Activated naive CD4-positive, alpha-beta T cell treated with Interleukin-2 at 50 U/mL for 16 hours (primary cell): ENCODE measurements at regions not wholly inside any gene's neighbourhood (a gene's known extent, or its start where the extent isn't known, plus 50 kb on each side); places are given as distances from the start of the nearest gene placed in this dataset.

Experiments
- DNase-seq: peaks from one replicate; pipeline ENCODE4 v3.0.0-alpha.2; 2020

DNA sequence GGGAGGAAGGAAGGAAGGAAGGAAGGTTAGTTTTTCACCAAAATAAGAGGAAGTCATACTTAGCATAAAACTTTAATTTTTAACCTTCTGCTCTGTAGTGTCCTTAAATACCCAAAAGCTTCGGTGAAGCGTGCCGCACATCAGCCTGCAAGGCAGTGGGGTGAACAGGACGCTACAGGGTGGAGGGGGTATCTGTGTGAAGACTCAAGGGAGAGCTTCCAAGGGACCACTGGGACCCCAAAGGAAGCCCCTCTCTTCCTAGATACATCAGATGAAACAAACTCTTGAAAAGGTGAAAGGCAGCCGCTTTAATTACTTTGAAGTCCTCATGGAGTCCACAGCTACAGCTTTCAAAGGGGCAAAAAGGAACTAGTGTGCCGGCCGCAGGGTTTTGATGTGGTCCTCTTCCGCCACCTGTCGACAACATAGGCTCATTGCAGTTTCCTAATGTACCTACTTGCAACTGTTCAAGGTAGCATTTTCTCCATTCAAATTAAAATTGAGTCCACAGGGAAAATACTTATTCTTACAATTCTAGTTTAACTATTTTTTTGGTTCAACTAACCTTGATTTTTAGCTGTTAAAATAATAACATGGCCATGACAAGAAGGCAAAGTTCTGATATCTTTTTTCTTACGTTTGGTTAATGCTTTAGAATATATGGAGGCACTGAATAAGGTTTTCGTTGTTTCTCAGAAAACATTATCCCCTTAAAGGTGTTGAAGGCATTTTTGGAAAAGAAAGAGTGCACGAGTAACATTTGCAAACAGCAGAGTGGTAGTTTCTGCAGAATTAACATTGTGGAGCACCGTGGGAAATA, 135.0 kb upstream of the RIPOR2 start:
- DNase-seq: peak; percentile 80

DNA sequence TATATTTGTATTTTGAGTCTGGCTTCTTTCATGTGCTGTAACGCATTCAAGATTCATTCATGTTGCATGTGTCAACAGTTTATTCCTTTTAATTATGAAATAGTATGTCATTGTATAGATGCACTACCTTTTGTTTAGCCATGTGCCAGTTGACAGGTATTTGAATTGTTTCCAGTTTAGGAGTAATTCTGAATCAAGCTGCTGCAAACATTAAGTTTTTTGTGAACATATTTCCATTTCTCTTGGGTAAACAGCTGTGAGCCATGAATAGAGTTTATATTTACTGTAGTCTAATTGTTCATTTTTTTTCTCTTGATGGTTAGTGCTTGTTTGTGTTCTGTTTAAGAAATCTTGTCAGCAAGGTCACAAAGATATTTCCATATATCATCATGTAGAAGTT, 142.4 kb upstream of the RIPOR2 start:
- DNase-seq: no peak

DNA sequence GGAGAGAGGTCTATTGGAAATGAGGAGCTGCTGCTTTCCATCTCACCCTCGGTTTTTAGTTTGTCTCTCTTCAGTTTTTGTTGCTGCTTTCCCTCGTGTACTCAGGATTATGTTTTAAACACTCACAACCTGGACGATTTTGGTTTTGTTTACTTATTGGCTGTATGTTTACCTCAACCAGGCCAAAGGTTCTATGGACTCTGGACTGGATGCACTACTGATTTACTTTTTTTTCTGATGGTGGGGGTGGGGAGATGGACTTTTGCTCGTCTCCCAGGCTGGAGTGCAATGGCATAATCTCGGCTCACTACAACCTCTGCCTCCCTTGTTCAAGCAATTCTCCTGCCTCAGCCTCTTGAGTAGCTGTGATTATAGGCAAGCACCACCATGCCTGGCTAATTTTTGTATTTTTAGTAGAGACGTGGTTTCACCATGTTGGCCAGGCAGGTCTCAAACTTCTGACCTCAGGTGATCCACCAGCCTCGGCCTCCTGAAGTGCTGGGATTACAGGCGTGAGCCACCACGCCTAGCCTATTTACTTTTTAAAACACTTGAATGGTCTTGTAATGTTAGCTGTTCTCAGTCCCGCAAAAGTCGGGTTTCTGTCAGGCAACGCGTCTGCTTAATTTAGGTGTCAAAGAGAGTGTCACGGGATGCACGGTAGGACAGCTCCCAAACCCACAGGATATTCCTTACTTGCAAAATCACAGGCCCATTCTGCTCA, 148.2 kb upstream of the RIPOR2 start:
- no peak for DNase-seq

DNA sequence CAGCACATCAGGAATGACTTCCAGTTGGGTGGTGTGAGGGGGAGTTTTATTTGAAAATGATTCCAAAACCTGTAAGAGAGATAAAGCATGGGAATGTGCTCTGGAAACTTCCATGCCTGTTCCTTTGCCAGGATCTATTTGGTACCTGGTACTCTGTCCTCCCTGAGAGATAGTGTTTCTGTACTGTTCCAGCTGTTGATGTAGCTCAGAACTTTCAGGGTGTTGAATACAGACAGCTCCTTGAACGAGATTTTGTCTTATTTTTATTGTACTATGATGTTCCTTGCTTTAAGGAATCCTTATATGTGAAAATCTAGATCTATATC, 148.7 kb upstream of the RIPOR2 start:
- DNase-seq: no peak

DNA sequence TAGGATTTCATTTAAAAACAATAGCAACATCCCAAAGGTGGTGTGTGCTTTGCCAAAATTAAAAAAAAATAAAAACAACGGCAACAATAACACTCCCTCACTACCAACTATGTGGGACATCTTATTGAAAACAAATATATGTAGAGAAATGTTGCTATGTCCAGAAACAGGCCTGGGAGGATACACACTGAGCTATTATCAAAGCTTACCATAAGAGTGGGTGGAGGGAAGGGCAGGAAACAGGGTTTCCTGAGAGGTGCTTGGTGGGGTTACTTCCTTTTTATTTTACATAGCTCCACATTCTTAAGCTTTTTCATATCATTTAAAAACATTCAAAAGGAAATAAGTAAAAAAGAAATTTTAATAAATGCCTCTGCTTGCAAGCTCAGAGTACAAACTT, 150.0 kb upstream of the RIPOR2 start:
- DNase-seq: no peak

DNA sequence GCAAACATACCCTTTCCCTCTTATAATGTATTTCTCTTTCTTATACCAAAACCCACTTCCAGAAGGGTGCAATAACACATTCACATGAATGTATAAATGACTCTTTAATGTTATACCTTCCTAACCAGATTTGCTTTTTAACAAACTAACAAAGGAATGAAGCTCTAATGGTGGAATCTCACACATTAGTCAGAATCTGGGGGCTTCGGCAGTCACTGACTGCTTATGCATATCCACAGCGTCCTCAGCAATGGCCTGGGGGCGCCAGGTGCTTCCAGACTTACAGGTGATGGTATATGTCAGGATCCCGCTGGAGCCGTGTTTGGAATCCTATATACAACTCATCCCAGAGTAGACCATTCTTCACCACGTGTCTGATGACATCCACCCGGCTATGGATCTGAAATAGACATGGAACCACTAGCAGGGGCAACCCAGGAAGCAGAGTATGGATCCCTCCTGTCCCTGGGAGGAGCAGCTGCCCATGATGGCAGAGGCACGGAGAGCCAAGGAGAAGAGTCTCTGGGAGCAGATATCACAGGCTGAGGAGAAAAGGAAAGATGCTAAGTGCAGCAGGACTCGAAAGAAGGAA, 150.8 kb upstream of the RIPOR2 start:
- no peak for DNase-seq

DNA sequence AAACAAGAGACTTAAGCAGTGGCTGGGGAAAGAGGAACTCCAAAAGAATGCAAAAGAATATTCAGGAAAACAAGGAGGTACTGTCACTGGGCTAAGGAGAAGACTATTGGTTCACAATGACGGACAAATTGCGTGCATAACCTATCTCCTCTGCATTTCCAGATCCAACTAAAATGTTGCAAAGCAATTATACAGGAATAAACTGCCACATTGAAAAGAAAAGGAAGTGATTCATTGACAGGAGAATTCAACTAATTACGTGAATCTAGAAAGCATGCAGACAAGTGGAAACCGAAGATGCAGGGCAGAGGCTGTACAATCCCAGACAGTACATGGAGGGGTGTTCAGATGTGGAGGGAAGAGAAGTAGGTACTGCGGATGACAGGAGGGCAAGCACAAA, 152.8 kb upstream of the RIPOR2 start:
- no peak for DNase-seq

DNA sequence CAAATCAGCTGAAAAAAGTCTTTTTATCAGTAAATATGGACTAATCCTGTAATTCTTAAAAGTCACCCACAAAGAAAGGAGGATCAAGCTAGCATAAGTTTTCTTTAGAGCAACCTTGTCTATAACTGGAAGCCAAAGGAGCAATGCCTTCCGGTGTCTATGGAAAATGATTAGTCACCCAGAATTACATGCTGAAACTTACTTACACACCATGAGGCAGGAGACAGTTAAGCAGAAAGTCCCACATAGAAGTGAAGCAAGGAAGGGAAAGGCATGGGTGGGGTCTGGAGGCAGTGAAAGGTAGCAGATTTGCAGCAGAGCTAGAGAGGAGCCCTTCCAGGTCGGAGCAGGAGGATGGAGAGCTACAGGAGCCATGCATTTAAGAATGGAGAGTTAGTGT, 153.7 kb upstream of the RIPOR2 start:
- DNase-seq: no peak

DNA sequence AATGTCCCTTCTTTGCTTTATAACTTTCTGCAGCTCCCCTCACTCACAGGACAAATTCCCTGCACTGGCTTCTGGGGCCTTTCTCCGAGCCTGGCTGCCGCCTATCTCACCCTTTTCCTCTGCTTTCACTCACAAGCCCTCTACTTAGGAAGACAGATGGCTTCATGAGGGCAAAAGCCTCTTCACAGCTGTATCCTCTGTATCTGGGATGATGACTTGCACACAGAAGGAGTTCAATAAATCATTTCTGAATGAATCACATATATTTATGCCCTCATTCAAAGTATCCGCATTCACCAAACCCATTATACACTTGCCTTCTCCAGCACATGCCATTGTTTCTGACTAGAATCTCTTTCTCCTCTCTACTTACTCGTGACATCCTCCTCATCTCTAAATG, 159.0 kb upstream of the RIPOR2 start:
- no peak for DNase-seq

DNA sequence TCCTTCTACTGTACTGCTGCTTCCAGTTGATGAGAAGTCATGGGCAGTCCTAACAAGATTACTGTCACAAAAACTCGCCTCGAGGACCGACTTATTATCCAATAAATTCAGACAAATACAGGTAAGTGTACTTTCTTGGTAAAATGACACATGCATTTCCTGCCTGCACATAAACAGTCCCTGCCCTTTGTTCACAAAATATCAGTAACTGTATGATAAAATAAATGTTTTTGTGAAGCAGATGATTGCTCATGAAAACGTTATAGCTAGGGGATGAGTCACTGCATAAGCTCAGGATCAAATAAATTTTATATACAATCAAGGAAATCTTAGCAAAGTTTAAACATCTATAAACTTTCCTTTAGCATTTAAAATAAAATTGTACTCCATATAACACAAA, 164.5 kb upstream of the RIPOR2 start:
- no peak for DNase-seq

DNA sequence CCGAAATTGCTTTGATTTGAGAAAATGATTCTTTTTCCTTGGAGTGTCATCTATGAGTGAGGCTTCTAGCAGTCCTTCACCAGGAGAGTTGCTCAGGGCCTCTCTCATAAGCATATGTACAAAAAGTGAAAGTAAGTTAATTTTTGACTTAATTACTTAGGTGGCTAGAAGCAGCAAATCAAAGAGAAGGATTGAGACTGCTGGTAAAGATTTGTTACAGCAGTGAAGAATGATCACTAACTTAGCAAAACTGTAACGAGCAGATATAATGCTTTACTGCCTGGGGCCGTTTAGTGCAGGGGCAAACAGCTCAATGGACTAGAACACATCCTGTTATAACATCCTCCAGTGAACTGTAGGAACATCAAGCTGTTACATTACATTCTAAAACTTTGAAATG, 167.8 kb upstream of the RIPOR2 start:
- no peak for DNase-seq

DNA sequence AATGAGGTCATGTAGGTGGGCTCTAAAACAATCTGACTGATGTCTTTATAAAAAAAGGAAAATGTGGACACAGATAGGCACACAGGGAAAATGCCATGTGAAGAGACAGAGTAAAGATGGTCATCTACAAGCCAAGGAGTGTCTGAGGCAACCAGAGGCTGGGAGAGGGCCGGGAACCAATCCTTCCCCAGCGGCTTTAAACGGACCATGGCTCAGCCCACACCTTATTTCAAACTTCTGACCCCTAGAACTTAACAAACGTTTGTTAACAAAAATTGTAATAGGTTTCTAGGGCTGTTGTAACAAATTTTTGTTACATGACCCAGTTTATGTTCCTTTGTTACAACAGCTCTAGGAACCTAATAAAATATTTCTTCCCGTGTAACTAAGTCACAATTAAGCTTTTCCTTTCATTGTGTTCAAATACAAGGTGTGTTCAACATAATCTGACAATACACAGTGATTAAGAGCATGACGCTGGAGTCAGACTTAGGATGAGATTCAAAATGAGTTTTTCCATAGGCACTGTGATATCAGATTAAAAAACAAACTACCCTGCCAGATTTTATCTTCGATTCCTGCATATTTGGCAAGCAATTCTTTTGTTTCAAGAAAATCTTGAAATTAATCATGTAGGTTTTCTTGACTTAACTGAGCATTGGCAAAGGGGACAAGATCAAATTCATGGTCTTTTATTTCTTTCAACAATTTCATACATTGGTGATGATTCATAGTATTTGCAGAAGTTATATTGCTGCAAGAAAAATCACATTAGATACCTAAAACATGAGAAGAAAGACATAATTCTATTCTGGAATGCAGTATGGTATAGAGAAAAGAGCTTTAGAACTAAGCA, 169.5 kb upstream of the RIPOR2 start:
- no peak for DNase-seq

DNA sequence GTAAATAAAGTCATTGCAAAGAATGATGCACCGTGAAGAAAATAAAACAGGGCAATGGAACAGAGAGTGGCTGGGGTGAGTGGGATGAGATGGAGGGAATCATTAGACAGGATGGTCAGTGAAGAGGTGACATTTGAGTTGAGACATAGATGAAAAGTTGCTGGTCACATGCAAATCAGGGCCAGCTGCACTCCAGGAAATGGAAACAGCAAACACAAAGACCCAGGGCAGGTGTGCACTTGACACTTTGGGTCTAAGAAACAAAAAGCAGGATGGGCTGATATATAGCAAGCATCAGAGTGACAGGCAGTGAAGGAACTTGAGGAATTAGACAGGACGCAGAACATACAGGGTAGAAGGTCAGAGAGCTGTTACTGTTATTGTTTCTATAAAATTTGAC, 171.5 kb upstream of the RIPOR2 start:
- DNase-seq: no peak

DNA sequence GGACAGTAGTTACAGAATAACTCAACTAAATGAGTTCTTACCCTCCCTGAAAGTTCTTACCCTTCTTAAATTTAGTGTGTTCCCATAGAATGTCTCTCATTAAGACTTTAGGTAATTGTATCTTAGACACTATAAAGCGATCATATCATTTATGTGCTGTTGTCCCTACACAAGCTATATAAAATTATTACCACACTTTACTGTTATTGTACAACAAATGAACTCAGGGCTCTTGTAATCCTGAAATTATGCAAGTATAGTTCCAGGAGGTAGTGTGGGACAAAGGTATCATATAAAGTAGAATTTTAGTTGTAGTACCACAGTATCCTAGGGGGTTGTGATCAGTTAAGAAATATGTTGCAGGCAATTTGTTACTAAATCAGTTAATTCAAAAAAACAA, 167.4 kb upstream of the CARMIL1 start:
- DNase-seq: no peak

DNA sequence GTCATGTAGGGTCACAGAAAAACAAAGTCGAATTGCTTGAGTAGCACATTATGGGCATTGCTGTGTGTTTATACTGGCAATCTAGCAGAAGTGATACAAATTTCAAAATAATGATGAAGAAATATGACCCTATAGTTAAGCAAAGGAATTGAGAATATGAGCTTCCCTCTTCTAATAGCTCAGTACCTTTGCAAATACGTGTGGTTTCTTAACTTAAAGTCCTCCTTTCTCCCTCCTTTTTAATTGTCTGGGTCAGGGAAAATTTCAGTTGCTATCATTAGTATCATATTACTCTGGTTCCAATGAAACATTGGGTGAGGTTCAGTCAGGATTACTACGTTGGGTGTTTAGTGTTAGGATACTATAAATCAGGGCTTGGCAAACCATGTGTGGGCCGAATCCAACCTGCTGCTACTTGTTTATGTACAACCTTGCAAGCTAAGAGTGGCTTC, 166.8 kb upstream of the CARMIL1 start:
- no peak for DNase-seq

DNA sequence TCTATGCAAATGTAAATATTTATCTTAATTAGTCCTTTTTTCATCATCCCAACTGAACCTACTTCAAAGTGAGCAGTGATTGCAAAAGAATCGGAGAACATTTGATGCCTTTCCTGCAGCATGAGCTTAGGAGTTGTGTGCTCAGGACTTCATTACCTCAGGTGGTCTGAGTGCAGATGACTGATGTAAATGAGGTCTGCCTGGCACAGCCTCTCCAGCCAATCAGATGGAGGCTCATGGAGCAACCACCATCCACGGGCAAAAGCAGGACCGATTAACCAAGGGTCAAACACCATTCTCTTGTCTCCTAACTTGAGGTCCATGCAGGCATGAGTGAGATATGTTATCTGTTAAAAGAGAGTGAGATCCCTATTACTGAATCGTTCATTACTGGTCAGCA, 165.7 kb upstream of the CARMIL1 start:
- no peak for DNase-seq

DNA sequence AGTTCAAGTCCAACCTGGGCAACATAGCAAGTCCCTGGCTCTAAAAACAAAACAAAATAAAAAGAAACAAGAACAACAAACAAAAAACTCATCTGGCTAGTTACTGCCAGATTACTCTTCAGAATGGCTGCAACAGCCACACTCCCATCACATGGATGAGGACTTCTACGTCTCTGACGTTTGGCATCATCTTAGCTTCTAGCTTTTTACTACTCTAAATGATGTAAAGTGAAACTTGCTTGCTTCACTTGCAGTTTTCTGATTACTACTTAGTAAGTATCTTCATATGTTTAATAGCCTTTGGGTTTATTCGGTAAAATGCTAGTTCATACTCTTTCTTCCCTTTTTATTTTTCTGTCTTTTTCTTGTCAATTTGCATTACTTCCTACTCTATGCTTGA, 161.1 kb upstream of the CARMIL1 start:
- no peak for DNase-seq

DNA sequence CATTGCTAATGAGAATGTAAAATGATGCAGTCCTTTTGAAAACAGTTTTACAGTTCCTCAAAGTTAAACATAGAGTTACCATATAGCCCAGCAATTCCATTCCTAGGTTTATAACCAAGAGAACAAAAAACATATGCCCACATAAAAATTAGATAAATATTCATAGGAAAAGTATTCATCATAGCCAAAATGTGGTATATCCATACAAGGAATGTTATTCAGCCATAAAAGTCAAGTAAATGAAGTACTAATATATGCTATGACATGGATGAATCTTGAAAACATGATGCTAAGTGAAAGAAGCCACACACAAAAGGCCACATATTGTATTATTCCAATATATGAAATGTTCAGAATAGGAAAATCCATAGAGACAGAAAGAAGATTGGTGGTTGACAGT, 158.0 kb upstream of the CARMIL1 start:
- DNase-seq: no peak

DNA sequence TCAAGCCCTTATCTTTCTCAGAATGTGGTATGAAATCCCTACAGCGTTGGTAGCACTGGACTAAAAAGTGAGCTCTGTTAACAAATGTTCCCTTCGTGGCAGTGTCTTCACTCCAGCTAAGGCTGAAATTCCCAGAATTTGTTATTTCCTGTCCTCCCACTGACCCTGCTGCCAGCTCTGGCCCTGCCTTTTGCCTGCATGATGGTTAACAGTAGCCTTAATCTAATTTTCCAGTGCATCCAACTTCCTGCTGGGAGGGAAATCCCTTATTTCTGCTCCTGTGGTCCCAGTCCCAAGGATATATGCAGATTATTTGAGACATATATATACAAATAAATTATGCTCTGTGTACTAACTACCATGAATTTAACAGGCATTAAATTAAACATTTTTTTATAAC, 157.2 kb upstream of the CARMIL1 start:
- DNase-seq: no peak

DNA sequence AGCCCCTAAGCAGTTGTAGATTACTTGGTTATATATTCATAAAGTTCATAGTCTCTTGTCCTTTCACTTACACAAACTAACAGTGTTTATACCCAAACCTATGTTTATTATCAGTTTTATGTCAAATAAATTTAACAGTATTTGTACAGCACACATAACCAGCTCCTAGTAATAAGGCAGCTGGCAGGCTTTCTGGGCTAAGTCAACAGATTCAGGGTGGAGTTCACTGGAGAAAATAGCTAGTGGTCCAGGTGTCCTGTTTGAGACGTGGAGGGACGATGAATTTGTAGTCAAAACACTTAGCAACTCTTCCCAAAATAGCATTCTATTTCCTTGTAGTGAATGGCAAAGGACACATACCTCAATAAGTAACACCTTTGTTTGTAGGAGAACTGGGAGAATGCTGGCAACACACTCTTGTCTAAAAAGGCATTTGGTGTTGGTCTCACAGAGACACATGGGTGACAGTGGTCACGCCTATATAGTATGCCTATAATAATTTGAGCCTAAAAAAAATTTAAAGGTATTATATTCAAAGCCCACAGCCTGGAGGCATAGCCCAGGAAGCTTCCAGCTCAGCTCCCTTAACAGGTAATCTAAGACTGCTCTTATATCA, 156.4 kb upstream of the CARMIL1 start:
- no peak for DNase-seq

DNA sequence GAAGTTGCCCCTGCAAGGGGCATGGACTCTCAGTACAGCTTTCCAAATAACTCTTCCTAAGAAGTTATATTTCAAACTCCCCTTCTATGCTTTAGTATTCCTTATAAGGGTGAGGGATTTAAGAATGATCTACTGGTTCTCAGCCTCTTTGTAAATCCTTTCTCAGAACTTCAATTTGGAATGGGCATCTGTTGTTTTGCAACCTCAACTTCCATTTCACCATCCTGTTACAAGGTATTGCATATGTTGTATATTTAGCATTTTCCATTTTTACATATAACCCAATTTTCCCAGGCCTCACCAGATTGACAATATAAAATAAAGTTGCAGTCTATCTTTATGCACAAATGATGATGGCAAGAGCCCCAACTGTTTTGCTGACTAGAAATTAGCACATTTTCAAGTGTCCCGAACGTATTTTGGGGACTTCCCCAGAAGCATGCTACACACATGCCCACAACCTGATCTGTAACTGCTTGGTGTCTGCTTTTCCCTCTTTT, 154.9 kb upstream of the CARMIL1 start:
- no peak for DNase-seq

DNA sequence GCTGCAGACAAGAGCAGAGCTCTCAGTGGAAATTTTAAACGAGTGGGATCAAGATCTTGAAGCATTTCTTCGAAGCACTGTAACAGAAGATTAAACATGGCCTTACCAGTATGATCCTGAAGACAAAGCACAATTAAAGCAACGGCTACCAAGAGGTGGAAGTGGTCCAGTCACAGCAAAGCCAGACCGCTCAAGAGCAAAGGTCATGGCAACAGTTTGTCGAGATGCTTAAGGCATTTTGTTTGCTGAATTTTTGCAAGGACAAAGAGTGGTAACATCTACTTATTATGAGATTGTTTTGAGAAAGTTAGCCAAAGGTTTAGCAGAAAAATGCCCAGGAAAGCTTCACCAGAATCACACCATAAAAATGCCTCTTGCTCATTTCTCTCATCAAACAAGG, 153.4 kb upstream of the CARMIL1 start:
- DNase-seq: no peak
